Lung (tissue), 11 donors: ENCODE measurements at regions not wholly inside any gene's neighbourhood (a gene's known extent, or its start where the extent isn't known, plus 50 kb on each side); places are given as distances from the start of the nearest gene placed in this dataset.

ENCODE experiments used
- ATAC-seq: fragments of 200-7000 bp; cut with Tn5 transposase; one replicate; pipeline ENCODE4 v1.9.1; 2020; ENCODE audit warnings: moderate number of reproducible peaks; ENCODE audit not compliant: insufficient read depth, low FRiP score
- DNase-seq, 3 donors: peaks; one replicate each; pipeline ENCODE4 v3.0.0-alpha.2; 2013 to 2017
- H3K27ac ChIP-seq, 2 donors: one replicate each; pipeline ENCODE4 v1.5.1; 2013; ENCODE audit warnings: mild to moderate bottlenecking in 2 of 2, moderate library complexity in 2 of 2, control low read depth in 1 of 2, inconsistent platforms in 1 of 2, low read depth in 1 of 2, low read length in 1 of 2
- H3K27me3 ChIP-seq, 3 donors: one replicate each; pipeline ENCODE4 v1.5.1; 2013; ENCODE audit warnings: low read length in 2 of 3; ENCODE audit not compliant: control insufficient read depth in 3 of 3, insufficient read depth in 3 of 3
- H3K36me3 ChIP-seq, 4 donors: one replicate each; pipeline ENCODE4 v1.5.1; 2013; ENCODE audit warnings: low read length in 4 of 4, mild to moderate bottlenecking in 1 of 4, moderate library complexity in 1 of 4; ENCODE audit not compliant: control insufficient read depth in 4 of 4, insufficient read depth in 4 of 4
- H3K4me1 ChIP-seq, 5 donors: one replicate each; pipeline ENCODE4 v1.5.1; 2013; ENCODE audit warnings: low read length in 5 of 5, mild to moderate bottlenecking in 2 of 5, moderate library complexity in 1 of 5; ENCODE audit not compliant: control insufficient read depth in 5 of 5, insufficient read depth in 5 of 5
- H3K4me3 ChIP-seq: one replicate; pipeline ENCODE4 v1.5.1; 2013; ENCODE audit warnings: mild to moderate bottlenecking, control low read depth, moderate library complexity
- H3K9ac ChIP-seq, 2 donors: one replicate each; pipeline ENCODE4 v1.5.1; 2013; ENCODE audit warnings: low read length in 2 of 2, control low read depth in 1 of 2; ENCODE audit not compliant: insufficient read depth in 1 of 2
- H3K9me3 ChIP-seq, 4 donors: one replicate each; pipeline ENCODE4 v1.5.1; 2013; ENCODE audit warnings: low read length in 3 of 4, mild to moderate bottlenecking in 1 of 4, moderate library complexity in 1 of 4; ENCODE audit not compliant: control insufficient read depth in 4 of 4, insufficient read depth in 3 of 4
- WGBS, 2 donors: extraction: QIAGEN DNeasy Blood & Tissue Kit; methylation state at CpG; one replicate each; pipeline ENCODE4 v1.1.7; 2013; 5-methylcytosine and 5-hydroxymethylcytosine counted together
- TF ChIP-seq, protein P1 (sequence below): IDR thresholded peaks from 2 replicates; pipeline ENCODE4 v1.5.1; 2012; ENCODE audit warnings: mild to moderate bottlenecking; ENCODE audit errors: control extremely low read depth, extremely low read depth
- donor health status: control.
- donor health status: control.
- donor health status: Bipolar disorder and iron deficiency.
- donor health status: healthy.
- donor health status: DM: yes; HTN: yes; CAD: no.

DNA sequence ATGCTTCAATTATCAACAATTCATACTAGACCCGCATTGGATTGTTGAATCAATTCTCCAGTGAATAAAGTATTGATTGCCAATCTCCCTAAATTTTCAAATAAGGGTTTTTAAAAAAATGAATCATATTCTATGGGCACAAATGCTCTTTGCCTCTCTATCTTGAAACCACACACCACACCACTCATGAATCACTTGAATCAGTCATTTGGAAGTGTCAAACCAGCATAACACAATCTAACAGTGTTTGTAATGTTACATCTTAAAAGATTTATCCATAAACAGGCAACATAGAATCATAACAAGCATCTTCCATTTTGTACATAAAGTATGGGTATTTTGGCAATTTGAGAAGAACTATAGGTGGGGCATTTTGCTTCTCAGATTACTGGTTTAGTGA is 219.5 kb upstream of the MIR17HG start:
- H3K27me3 ChIP-seq: no peaks in the 10 kb centered on the region
- no peak overlapping the region for H3K4me3 ChIP-seq
- H3K9me3 ChIP-seq: no peaks in the 10 kb centered on the region
- TF ChIP-seq, protein P1, sequence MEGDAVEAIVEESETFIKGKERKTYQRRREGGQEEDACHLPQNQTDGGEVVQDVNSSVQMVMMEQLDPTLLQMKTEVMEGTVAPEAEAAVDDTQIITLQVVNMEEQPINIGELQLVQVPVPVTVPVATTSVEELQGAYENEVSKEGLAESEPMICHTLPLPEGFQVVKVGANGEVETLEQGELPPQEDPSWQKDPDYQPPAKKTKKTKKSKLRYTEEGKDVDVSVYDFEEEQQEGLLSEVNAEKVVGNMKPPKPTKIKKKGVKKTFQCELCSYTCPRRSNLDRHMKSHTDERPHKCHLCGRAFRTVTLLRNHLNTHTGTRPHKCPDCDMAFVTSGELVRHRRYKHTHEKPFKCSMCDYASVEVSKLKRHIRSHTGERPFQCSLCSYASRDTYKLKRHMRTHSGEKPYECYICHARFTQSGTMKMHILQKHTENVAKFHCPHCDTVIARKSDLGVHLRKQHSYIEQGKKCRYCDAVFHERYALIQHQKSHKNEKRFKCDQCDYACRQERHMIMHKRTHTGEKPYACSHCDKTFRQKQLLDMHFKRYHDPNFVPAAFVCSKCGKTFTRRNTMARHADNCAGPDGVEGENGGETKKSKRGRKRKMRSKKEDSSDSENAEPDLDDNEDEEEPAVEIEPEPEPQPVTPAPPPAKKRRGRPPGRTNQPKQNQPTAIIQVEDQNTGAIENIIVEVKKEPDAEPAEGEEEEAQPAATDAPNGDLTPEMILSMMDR: no peak
- H3K4me1 ChIP-seq: peaks cover 0 to 9% (median 0%) of the 10 kb centered on the region in 5 donors
- 92 to 97% methylated on average over 1 of the region's 1 CpG for WGBS, 2 donors
- DNase-seq: no peak
- no peak overlapping the region for H3K27ac ChIP-seq
- ATAC-seq: no peak
- H3K36me3 ChIP-seq: no peaks in the 10 kb centered on the region
- no peak overlapping the region for H3K9ac ChIP-seq

DNA sequence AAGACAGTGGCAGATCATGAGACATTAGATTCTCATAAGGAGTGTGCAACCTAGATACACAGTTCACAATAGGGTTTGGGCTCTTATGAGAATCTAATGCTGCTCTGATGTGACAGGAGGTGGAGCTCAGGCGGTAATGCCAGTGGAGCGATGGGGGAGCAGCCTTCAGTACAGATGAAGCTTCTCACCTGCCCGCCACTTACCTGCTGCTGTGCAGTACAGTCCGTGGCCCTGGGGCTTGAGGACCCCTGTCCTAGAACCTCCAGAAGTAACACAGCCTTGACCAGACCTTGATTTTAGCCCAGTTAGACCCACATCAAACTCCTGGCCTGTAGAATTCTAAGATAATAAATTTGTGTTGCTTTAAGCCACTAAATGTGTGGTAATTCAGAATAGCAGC is 215.1 kb upstream of the MIR17HG start:
- DNase-seq (no peak), ATAC-seq (no peak)
- no peak overlapping the region for H3K9ac ChIP-seq
- H3K4me1 ChIP-seq: peaks cover 0 to 15% (median 0%) of the 10 kb centered on the region in 5 donors
- no peaks in the 10 kb centered on the region for H3K27me3 ChIP-seq
- H3K9me3 ChIP-seq: no peaks in the 10 kb centered on the region
- 96 to 98% methylated on average over 4 of the region's 4 CpGs for WGBS, 2 donors
- no peak overlapping the region for H3K4me3 ChIP-seq
- H3K36me3 ChIP-seq: no peaks in the 10 kb centered on the region
- no peak overlapping the region for H3K27ac ChIP-seq
- TF ChIP-seq, protein P1: no peak

DNA sequence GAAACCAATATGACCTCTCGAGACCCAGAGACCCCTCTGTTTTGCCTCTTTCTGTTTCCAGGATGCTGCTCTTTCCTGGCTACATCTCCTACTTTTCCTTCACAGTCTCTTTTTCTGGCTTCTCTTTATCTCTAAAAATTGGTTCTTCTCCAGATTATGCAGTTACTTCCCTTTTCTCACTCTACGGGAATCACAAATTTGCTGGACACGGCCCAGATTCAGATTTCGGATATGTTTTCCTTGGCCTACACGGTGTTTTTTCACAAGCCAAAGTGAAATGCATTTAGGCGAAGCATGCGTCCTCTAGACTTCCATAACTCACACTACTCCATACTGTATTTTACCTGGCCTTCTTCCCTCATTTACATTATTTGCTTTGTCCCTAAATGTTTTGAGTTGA is 214.7 kb upstream of the MIR17HG start:
- H3K27me3 ChIP-seq: no peaks in the 10 kb centered on the region
- H3K27ac ChIP-seq: no peak overlapping the region
- H3K4me3 ChIP-seq: no peak overlapping the region
- 60 to 64% methylated on average over 7 of the region's 7 CpGs for WGBS, 2 donors
- H3K4me1 ChIP-seq: peaks cover 0 to 15% (median 0%) of the 10 kb centered on the region in 5 donors
- DNase-seq: peak in 2 of 3 donors; percentile 75 to 83
- no peaks in the 10 kb centered on the region for H3K9me3 ChIP-seq
- no peak for ATAC-seq
- no peaks in the 10 kb centered on the region for H3K36me3 ChIP-seq
- no peak overlapping the region for H3K9ac ChIP-seq
- TF ChIP-seq, protein P1: no peak
